Lower leg skin (tissue), 3 donors: ENCODE measurements at regions not wholly inside any gene's neighbourhood (a gene's known extent, or its start where the extent isn't known, plus 50 kb on each side); places are given as distances from the start of the nearest gene placed in this dataset.

Experiments
- CTCF ChIP-seq, 3 donors: fragments of 450-650 bp; IDR thresholded peaks; one replicate each; pipeline ENCODE4 v1.5.1; 2016; ENCODE audit warnings: antibody characterized with exemption in 3 of 3, mild to moderate bottlenecking in 3 of 3, moderate library complexity in 2 of 3
- POLR2A ChIP-seq, 2 donors: fragments of 450-650 bp; IDR thresholded peaks; one replicate each; pipeline ENCODE4 v1.6.1; 2016 to 2017; ENCODE audit warnings: antibody characterized with exemption in 2 of 2, mild to moderate bottlenecking in 1 of 2, moderate library complexity in 1 of 2

GRCh38 chr9:96067004-96067403 is 191.5 kb downstream of the ERCC6L2 start:
- TF ChIP-seq CTCF (IDR thresholded peaks at IDR 0.05) = no peak
- no peak for TF ChIP-seq POLR2A (IDR thresholded peaks at IDR 0.05)
